GM12878 (cell line): ENCODE measurements at regions not wholly inside any gene's neighbourhood (a gene's known extent, or its start where the extent isn't known, plus 50 kb on each side); places are given as distances from the start of the nearest gene placed in this dataset.

Experiments
- ATAC-seq: fragments of 200-7000 bp; cut with Tn5 transposase; 3 replicates; pipeline ENCODE4 v1.9.1; 2020; ENCODE audit warnings: mild to moderate bottlenecking, moderate library complexity
- BruUV-seq: library from RNA; stranded (reverse); fragments of 400-500 nt; replicated peaks from 2 replicates; lab custom pipeline; 2021; lab: Mats Ljungman, UMichigan
- CTCF ChIA-PET: fragments of 300-600 bp; sonication (Branson Sonifier 250); formaldehyde crosslinking; extraction: SDS; loops from one replicate; lab custom pipeline; 2021; ENCODE audit warnings: inconsistent platforms; lab: Yijun Ruan, JAX
- POLR2A ChIA-PET: fragments of 350-600 bp; formaldehyde crosslinking; extraction: SDS; loops from one replicate; lab custom pipeline; 2021; ENCODE audit warnings: inconsistent platforms; lab: Charles Lee
- RAD21 ChIA-PET: fragments of 300-600 bp; sonication (Branson Sonifier 250); formaldehyde crosslinking; loops from one replicate; lab custom pipeline; 2023; ENCODE audit warnings: antibody characterized with exemption; ENCODE audit not compliant: unreplicated experiment; lab: Charles Lee
- SMC1A ChIA-PET: fragments of 300-600 bp; sonication (Branson Sonifier 250); formaldehyde crosslinking; loops from one replicate; lab custom pipeline; 2023; ENCODE audit not compliant: unreplicated experiment, uncharacterized antibody; lab: Charles Lee
- DNase-seq: peaks from one replicate; pipeline ENCODE4 v3.0.0-alpha.2; 2011; ENCODE audit warnings: low read depth, low spot score
- FAIRE-seq: peaks from 3 replicates; lab custom pipeline; 2011; peaks lifted over from hg19 to GRCh38; lab: Jason Lieb, UNC
- H2AFZ ChIP-seq: 2 replicates; pipeline ENCODE4 v1.6.0; 2011; ENCODE audit warnings: low read depth, low read length, control low read depth; ENCODE audit not compliant: control insufficient read depth
- H3K27ac ChIP-seq: 2 replicates; pipeline ENCODE4 v1.5.1; 2011; ENCODE audit warnings: control low read depth; ENCODE audit not compliant: control insufficient read depth, insufficient read depth
- H3K27me3 ChIP-seq, 2 experiments: replicated peaks in 1 of 2; 2 replicates each; pipeline versions ENCODE4 v1.6.0 to v1.6.1; 2011; ENCODE audit warnings: low read length in 1 of 2; ENCODE audit not compliant: control insufficient read depth in 2 of 2, insufficient read depth in 2 of 2
- H3K36me3 ChIP-seq, 2 experiments: 2 replicates each; pipeline ENCODE4 v1.5.1; 2011; ENCODE audit warnings: low read length in 1 of 2; ENCODE audit not compliant: control insufficient read depth in 2 of 2, insufficient read depth in 2 of 2
- H3K4me1 ChIP-seq: 2 replicates; pipeline ENCODE4 v1.6.1; 2011; ENCODE audit warnings: mild to moderate bottlenecking, low read length, moderate library complexity, mixed read lengths; ENCODE audit not compliant: control insufficient read depth, insufficient read depth
- H3K4me2 ChIP-seq: 2 replicates; pipeline ENCODE4 v1.6.0; 2011; ENCODE audit warnings: control low read depth; ENCODE audit not compliant: control insufficient read depth, insufficient read depth
- H3K4me3 ChIP-seq: fragments of 200-600 bp; sonication (generic); 2 replicates; pipeline ENCODE4 v1.5.1; 2016
- H3K79me2 ChIP-seq: 2 replicates; pipeline ENCODE4 v1.6.0; 2011; ENCODE audit warnings: low read length; ENCODE audit not compliant: control insufficient read depth, insufficient read depth
- H3K9ac ChIP-seq: 2 replicates; pipeline ENCODE4 v1.8.0; 2011; ENCODE audit warnings: low read length, control low read depth, mixed read lengths; ENCODE audit not compliant: control insufficient read depth, insufficient read depth
- H3K9me3 ChIP-seq: replicated peaks from 3 replicates; pipeline ENCODE4 v1.5.1; 2011; ENCODE audit warnings: mild to moderate bottlenecking, low read length; ENCODE audit not compliant: control insufficient read depth, insufficient read depth
- H4K20me1 ChIP-seq: 2 replicates; pipeline ENCODE4 v1.6.0; 2011; ENCODE audit not compliant: control insufficient read depth, insufficient read depth
- ATF2 ChIP-seq: IDR thresholded peaks from 2 replicates; pipeline ENCODE4 v1.6.1; 2012; ENCODE audit warnings: low read length, inconsistent platforms
- CBX5 ChIP-seq: sonication (generic); IDR thresholded peaks from 2 replicates; pipeline ENCODE4 v1.6.1; 2016; ENCODE audit warnings: low read depth, moderate library complexity, mild to moderate bottlenecking, inconsistent platforms
- E2F4 ChIP-seq: IDR thresholded peaks from 2 replicates; pipeline ENCODE4 v1.6.1; 2012; ENCODE audit warnings: low read depth, low read length, improper control_type of control experiment
- EED ChIP-seq: sonication (generic); IDR thresholded peaks from 2 replicates; pipeline ENCODE4 v1.6.1; 2016; ENCODE audit warnings: antibody characterized with exemption, low read depth
- FOS ChIP-seq: IDR thresholded peaks from 3 replicates; pipeline ENCODE4 v1.6.1; 2011; ENCODE audit warnings: borderline replicate concordance; ENCODE audit not compliant: insufficient read length; ENCODE audit errors: extremely low read depth
- IRF3 ChIP-seq: fragments of 450-650 bp; IDR thresholded peaks from 2 replicates; pipeline ENCODE4 v1.6.1; 2014; ENCODE audit warnings: mild to moderate bottlenecking
- NFIC ChIP-seq: IDR thresholded peaks from 2 replicates; pipeline ENCODE4 v1.6.1; 2012; ENCODE audit warnings: low read depth, mild to moderate bottlenecking, inconsistent platforms, low read length, moderate library complexity
- USF1 ChIP-seq: IDR thresholded peaks from 2 replicates; pipeline ENCODE4 v1.6.1; 2011; ENCODE audit warnings: borderline replicate concordance, low read depth, mild to moderate bottlenecking, moderate library complexity, mixed read lengths, low read length; ENCODE audit not compliant: insufficient read depth; ENCODE audit errors: extremely low read length
- whole genome bisulfite sequencing: methylation state at CpG from one replicate; pipeline ENCODE4 v1.1.6; 2016; ENCODE audit warnings: low lambda C conversion rate; ENCODE audit not compliant: insufficient replicate concordance, insufficient coverage; ENCODE audit errors: missing lambda C conversion rate; 5-methylcytosine and 5-hydroxymethylcytosine counted together
- in situ Hi-C: fragments of 300-500 bp; cut with MboI; formaldehyde crosslinking; loops from 9 replicates; pipeline ENCODE4 v1.14.3; 2018; ENCODE audit warnings: mixed read lengths
- intact Hi-C: fragments of 100-400 bp; cut with micrococcal nuclease; formaldehyde crosslinking; loops from one replicate; pipeline ENCODE4 v1.14.2; 2022; ENCODE audit not compliant: unreplicated experiment

- BruUV-seq, result no TSS peak
- no peaks in the 10 kb centered on the region for H3K4me1 ChIP-seq
- H3K9me3 ChIP-seq, result no peaks in the 10 kb centered on the region; the same call in 2 of the 3 replicates
- TF ChIP-seq USF1, result no peak
- no peak for TF ChIP-seq NFIC
- TF ChIP-seq IRF3, result no peak
- ChIA-PET RAD21 (no interaction called here), SMC1A (no interaction called here), CTCF (no interaction called here), POLR2A (no interaction called here)
- no peaks in the 10 kb centered on the region for H4K20me1 ChIP-seq
- in situ Hi-C loops, result no loop called here
- WGBS, result 42% methylated on average over 22 of the region's 22 CpGs
- no peak overlapping the region for H2AFZ ChIP-seq
- H3K27ac ChIP-seq, result no peak overlapping the region
- no peak overlapping the region for H3K4me2 ChIP-seq
- no peak for FAIRE-seq
- H3K79me2 ChIP-seq, result no peaks in the 10 kb centered on the region
- no peak for ATAC-seq
- H3K4me3 ChIP-seq, result no peak overlapping the region
- intact Hi-C loops, result no loop called here
- DNase-seq, result no peak
- H3K27me3 ChIP-seq, result no peaks in the 10 kb centered on the region
- no peak overlapping the region for H3K9ac ChIP-seq
- no peaks in the 10 kb centered on the region for H3K36me3 ChIP-seq
These were observed 81.4 kb downstream of the DLL1 start for GRCh38 chr6:170209354-170210025.

- Histone ChIP-seq H4K20me1 (no peaks in the 10 kb centered on the region), H3K4me3 (no peak overlapping the region), H3K36me3 (no peaks in the 10 kb centered on the region), H3K4me2 (no peak overlapping the region), H3K9me3 (no peaks in the 10 kb centered on the region; the same call in 2 of the 3 replicates), H3K4me1 (no peaks in the 10 kb centered on the region), H3K27me3 (no peaks in the 10 kb centered on the region), H3K27ac (no peak overlapping the region), H2AFZ (no peak overlapping the region), H3K9ac (no peak overlapping the region), H3K79me2 (no peaks in the 10 kb centered on the region)
- RAD21 ChIA-PET, result no interaction called here
- in situ Hi-C loops (no loop called here), intact Hi-C loops (no loop called here)
- 28% methylated on average over 18 of the region's 18 CpGs for WGBS
- CTCF ChIA-PET, result no interaction called here
- DNase-seq (no peak), FAIRE-seq (no peak), ATAC-seq (no peak)
- SMC1A ChIA-PET, result no interaction called here
- POLR2A ChIA-PET, result no interaction called here
- BruUV-seq, result no TSS peak
- TF ChIP-seq E2F4 (no peak), CBX5 (no peak), FOS (no peak), ATF2 (no peak), EED (no peak)
These were observed 82.1 kb downstream of the DLL1 start for GRCh38 chr6:170208651-170209353.
